Limb (tissue), 2 donors: ENCODE measurements at regions not wholly inside any gene's neighbourhood (a gene's known extent, or its start where the extent isn't known, plus 50 kb on each side); places are given as distances from the start of the nearest gene placed in this dataset.

ENCODE experiments used
- DNase-seq, 2 donors: peaks; one replicate each; pipeline ENCODE4 v3.0.0-alpha.2; 2016; ENCODE audit errors: extremely low spot score in 2 of 2

DNA sequence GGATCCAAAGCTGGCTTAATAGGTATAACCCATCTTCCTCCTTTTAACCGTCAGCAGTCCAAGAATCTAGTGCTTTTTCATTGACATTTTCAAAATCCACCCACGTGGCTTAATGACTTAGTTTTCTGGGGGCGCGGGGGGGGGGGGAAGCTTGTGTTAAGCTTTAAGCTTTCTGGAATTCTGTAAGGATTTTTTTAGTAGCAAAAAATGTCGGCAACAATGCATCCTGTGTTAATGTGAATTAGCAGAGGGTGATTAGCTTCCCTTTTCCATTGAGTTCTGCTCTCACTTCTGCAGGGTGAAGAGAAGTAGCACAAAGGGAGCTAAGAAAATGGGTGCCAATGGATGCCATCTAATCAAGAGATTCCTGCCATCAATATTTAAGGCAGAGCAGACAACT is 348.2 kb downstream of the SAMD5 start:
- DNase-seq: no peak

DNA sequence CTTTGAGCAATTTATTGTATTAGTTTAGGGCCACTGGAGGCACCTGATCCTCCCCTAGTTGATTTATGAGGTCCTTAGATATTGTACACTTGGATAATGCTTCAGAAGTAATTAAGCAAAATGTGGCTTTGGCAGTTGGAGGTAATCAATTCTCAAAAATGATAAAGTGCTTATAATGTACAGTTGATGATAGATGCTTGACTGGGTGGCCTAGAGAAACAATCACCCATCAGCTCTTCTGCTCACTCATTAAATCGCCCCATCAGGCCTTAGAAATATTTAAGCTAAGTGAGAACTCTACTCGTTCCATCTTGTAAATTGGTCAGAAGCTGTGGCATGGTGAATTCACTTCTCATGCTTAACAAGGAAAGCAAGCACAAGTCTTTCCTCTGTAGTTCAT is 349.9 kb downstream of the SAMD5 start:
- DNase-seq: no peak

DNA sequence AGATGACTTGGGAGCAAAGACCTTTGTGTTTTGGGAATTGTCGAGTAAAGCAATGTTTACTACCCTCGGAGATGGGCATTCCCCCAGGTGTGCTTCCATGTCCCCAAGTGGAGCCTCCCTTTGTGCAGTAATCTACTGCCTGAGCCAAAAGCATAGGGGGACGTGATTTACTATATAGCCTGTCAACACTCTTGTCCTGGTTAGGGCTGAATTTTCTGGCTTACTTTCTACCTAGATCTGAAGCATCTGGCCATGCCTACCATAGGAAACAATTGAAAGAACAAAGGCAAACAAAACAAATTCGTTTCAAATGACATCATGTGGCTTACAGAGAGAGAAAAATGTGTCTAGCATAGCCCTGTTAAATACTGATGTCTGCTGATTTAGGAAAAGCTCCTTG is 350.6 kb downstream of the SAMD5 start:
- DNase-seq: no peak

DNA sequence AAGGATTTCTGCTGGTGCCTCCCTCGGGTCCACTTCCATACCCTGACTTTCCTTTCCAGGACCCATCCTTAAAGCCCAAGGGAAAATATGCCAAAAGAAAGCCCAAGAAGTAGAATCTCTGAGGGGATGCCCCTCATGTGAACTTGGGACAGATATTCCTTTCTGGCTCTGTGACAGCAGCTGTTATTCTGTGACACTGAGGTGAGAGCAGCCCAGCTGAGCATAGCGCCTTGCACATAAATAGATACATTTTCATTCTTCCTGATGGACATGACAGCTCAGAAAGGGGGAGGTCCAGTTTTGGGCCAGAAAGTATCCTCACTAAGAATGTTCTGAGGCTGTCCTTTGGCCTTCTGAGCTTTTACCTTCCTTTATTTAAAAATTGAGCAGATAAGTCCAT is 353.2 kb downstream of the SAMD5 start:
- DNase-seq: no peak

DNA sequence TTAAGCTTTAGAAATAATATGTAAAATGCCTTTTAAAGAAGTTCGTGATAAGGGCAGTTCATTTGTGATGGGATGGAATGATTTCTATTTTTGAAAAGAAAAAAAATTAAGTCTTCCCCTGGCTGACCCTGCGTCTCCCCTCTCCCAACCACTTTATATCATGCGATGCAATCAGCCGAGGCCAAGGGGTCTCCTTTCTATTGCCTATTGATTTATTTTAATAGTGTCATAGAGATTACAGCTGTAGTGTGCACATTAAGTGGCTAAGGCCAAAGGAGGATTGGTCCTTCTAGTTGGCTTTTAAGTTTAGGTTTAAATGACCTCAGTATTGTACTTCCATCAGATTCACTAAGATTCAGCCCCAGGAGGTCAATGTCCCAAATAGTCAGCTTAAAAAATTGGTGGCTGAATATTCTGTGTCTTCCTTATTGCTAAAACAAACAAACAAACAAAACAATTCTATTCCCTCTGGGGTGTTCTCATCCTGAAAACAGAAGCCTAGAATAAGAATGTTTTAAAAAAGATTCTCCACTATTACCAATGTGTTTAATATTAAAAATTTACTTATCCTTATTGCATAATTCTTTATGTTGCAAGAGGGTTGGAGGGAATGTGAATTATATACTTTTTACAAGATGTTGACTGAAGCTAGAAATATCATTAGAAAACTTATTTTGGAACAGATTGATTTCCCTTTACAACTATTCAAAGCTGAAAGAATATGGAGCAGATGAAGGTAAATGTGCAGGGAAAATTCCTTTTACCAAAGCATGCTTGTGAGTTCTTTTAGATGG is 359.1 kb downstream of the SAMD5 start:
- DNase-seq: no peak

DNA sequence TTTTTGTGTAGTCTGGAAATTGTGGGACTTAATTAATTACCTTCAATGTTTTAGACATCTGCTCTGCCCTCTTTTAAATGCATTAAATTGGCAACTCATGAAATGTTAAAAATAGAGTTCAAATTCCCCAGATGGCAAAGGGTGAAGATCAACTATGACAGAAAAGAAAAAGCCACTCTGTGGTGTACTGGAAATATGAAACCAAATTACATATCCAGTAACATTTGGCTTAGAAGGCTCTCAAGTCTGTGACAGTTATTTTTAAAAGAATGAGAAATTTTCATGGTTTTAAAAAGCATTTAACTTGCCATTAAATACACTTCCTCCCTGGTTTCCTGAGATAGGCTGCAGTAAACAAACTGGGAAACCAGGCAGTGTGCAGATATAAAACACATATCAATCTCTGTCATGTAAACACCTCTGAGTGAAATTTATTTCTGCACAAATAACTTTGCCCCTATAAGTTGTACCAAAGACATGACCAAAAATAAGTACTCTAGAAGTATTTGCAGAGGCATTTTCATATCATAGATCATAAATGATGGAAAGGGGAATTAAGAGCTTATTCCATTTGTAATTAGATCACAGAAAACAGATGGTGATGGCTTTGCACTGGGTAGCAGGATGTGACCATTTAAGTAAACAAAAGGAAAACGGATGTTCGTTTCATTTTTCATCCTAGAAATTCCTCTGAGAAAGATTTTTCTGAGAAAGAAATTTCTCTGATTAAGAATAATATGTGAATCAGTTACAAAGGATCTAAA is 360.1 kb downstream of the SAMD5 start:
- DNase-seq: peak in 1 of 2 donors; percentile 49

DNA sequence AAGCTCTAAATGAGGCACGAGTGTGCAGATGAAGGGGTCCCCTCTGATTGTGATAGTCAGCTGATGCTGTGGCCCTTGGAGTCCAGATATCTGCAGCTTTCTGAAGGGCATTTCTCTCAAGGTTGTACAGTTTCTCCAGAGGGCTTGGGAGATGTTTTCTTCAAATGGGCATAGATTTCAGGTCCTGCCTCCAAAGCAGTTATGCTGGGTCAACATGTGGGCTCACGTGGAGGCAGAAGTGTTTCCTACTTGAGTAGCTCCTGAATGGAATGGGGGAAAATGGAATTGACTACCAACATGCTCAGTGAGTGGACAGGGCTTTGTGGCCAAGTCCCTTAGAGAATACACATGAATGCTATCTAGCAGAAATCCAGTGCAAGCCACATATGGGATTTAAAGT is 360.7 kb downstream of the SAMD5 start:
- no peak for DNase-seq

DNA sequence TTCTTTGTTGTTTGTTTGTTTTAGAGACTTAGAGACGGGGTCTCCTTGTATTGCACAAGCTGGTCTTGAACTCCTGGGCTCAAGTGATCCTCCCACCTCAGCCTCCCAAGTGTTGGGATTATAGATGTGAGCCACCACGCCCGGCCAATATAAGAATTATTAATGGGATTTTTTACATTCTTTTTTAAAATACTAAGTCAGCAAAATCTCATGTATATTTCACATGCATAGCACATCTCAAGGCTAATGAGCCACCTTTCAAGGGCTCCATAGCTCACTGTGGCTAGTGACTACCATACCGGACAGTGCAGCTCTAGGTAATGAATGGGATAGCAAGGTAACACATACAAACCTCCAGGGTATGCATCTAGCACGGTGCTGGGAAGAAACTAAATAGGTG is 361.4 kb downstream of the SAMD5 start:
- no peak for DNase-seq

DNA sequence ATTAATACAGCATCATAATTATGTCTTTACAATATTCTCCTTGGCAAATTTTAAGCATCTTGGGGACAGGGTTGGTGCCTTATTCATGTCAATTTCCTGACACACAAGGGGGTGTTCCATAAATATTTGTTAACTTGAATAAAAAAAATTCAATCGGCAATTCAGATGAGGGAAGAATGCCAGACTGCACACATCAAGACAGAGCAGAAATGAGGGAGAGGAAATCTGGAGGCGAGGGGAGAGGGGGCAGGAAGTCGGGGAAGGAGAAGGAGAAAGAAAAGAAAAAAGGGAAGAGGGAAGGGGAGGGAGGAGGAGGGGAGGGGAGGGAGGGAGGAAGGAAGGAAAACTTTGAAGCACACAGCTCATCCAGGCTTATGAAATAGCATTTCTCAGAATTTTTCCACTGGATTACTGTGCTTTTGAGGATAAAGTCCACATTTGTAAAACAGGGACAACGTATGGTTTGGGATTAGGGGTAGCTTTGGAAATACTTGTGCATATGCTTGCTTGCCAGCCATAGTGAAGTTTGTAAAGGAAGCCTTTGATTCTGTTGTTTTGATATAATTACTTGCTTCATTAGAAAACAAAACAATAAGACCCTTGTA is 362.1 kb downstream of the SAMD5 start:
- no peak for DNase-seq

DNA sequence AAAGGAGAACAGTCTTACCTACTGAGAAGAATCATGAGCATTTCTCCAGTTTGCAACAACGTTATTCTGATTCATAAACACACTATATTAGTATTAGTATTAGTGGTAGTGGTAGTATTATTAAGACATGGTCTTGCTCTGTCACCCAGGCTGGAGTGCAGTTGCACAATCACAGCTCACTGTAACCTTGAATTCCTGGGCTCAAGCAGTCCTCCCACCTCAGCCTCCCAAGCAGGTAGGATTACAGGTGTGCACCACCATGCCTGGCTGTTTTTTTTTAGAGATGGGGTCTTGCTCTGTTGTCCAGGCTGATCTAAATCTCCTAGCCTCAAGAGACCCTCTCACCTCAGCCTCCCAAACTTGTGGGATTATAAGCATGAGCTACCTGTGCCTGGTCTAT is 363.5 kb downstream of the SAMD5 start:
- no peak for DNase-seq

DNA sequence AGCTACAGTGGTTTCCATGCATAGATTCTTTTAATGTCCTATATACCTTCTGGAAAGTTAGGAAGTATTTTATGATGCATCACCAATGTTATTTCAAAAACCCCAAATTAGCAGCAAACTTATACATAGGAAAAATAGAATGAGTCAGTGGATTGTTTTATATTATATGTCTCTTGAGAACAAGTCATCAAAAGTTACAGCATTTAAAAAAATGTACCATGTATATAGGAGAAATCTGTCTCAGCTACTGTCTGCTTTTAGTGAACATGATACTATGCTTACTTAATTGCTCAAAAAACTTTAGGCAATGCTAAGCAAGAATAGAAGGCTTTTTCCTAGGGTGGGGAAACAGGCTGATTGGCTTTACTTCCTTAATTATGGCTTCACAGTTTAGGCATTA is 365.3 kb downstream of the SAMD5 start:
- DNase-seq: no peak

DNA sequence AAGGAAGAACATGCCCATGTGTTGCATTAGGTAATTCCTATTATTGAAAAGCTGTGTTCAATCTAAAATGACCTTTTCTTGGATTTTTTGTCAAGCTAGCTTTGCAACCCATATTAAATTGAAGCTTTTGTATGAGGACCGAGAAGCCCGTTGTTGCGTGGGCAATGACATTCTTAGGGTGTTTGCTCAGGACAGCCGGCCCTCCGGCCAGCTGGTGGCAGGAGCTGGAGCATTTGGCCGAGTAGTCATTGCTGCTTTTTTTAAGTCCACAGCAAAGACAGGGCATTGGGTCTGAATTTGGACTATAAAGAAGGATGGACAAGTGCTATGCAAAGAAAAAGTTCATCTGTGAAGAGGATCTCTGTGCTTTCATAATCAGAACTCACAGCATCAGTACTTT is 365.8 kb downstream of the SAMD5 start:
- no peak for DNase-seq

DNA sequence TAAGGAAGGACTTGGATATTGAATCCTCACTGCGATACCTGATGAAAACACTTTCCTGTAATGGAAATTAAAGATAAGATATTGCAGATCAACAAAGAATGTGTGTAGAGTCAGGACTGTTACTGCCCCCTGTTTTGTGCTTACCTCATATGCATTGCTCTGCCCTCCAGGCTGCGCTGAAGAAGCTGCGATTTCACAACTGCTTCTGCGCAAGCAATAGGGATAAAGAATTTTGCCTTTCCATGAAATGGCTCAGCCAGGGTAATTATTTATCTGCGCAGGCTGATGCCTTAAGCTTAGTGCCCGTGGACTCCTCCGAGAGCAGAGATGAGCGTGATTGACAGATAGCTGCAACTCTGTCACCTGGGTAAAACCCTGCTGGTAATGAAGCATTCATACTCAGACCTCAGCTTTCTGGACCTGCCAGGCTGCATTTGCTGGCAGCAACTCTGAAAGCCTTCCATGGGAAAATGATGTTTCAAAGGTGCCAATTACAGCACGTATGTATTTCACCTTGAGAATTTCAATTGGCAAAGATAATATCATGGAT is 370.6 kb downstream of the SAMD5 start:
- DNase-seq: no peak

DNA sequence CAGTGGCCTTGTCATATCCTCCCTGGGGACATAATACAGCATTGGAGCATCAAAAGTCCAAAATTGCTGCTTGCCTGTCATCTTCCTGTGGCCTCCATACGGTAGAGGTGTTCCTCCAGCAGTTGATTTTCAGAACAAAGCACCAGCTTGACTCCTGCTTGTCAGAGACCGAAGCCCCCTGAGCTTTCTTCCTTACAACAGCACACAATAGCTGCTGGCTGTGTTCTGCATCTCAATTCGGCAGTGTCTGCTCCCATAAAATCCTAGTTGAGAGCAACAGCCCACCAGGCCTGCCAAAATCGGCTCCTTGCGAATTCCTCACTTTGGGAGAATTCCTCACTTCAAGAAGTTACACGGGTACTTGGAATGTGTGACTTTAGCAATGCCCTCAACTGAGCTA is 372.9 kb downstream of the SAMD5 start:
- DNase-seq: no peak

DNA sequence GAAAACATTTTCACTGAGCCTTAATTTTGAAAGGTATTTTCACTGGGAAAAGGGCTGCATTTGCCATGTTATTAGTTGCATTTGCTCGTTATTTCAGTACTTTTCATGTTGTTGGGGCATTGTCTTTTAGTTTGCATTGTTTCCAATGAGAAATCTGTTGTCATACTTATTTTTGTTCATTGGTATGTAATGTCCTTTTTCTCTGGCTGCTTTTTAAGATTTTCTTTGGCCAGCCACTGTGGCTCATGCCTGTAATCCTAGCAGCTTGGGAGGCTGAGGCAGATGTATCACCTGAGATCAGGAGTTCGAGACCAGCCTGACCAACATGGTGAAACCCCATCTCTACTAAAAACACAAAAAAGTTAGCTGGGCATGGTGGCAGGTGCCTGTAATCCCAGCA is 379.9 kb downstream of the SAMD5 start:
- DNase-seq: no peak

DNA sequence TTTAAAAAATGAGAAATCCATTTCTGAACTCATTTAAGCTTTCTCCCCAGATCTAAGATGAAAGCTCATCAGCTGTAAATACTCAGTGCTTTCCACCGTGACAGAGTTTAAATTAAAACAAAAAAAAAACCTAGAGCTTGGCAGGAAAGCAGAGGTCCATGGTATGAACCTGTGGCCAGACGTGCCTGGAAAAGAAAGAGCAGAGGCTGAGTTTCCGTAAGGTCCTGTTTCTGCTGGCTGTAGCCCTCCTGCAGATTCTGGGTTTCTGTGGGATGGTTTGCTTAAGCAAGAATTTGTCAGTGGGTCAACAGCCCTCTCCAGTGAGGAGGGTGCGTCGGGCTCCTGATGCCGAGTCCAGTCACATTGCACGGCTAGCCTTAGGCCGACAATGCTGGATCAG is 383.2 kb downstream of the SAMD5 start:
- no peak for DNase-seq

DNA sequence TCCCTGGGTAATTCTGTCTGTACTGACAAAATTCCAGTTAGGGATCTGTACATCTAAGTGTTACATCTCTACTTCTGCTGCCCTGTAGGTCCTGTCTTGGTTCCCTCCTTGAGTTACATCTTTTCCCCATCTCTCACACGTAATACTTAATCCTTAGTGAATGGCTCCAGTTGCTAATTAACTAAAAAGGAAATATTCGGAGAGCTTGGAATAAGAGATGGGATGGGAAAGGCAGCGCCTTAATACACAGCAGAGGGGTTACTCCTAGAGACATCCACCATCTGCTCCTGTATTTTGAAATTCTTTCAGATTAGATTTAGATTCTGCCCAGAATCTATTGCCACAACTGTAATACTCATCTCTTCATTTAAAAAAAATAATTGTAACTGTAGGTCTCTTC is 384.0 kb downstream of the SAMD5 start:
- DNase-seq: no peak

DNA sequence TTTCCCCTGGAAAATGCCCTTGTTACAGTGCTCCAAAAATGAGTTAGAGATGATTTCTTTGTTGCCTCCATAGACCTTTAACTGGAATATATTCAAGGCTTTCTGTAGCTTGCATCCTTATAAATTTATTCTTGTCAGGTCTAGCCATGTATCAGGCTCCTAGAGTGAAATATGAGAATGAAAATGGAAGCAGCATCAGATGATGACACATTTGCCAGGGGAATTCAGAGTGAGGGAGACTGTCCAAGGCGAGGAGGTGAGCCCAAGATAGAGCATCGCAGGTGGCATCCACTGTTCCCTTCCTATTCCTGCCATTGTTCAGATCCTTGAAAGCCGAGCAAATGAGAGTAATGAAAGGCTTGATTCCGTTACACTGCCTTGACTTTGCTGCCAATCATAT is 386.8 kb downstream of the SAMD5 start:
- DNase-seq: no peak

DNA sequence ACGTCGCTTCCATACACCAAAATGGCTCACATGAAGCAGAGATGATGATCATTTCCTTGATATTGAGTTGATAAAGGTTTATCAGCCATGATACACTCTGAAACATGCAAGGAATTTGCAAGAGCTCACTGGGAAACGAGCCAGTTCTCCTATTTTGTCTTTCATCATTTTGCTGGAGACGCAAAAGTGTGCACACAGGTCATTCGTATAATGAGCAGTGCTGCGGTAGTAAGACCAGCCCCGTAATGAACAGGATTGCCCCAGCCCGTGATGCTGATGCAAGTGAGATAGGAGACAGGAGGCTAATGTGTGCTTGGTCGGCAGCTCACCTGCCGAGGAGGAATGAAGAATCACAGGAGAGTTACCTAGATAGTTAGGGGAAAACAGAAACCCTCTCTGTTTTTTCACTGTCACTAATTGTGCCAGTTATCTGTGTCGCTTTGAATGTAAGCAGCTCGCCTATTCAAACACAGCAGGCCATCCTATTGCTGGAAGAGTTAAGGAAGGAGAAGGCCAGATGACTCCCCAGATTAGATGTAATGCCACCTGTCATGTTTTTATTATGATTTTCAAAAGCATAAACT is 391.8 kb downstream of the SAMD5 start:
- no peak for DNase-seq

DNA sequence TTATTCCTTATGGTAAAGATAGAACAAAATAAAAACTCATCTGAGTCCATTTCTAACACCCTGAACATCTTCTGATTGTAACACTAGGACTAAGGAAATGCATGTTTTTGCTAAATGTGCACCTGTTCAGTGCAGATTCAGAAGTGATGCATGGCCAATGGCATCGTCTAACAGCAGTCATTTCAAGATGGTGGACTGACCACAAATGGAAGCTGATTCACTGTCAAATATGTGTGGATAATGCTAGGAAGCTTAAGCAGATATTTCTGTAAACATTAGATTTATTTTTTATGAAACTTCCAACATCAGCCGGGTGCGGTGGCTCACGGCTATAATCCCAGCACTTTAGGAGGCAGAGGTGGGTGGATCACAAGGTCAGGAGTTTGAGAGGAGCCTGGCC is 394.8 kb downstream of the SAMD5 start:
- DNase-seq: no peak

DNA sequence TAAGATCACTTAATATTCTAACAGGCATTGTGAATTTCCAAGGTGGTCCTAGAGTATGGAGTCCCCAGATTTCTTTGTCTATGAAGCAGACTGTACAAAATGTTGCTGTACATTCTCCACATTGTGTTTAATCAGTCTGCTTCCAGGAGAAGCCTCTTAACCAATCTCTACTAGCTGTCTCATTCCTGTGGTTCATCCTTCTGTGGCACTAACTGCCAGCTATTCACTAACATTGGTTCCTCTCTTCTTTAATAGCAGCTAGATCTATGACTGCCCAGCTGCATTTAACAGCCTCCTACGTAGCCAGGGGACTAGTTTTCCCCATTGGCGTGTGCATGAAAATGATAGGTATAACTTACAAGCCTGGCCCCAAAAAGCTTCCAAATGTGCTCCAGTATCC is 395.4 kb downstream of the SAMD5 start:
- DNase-seq: no peak

DNA sequence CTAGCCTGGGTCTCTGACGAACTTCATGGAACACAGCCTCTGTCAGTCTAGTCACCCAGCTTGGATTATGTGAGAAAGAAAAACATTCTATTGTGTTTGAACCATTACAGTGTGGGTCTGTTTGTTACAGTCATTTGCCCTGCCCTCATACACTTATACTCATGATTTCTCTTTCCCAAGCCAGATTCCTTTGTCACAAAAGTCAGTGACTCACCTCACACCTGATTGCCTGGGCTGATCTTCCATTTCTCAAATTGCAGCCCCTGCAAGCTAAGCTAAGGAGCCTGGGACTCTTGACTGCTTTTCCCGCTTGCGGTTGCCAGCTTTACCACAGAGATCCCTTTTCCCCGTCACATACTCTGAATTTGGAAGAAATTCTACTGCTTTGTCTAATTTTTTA is 395.9 kb downstream of the SAMD5 start:
- no peak for DNase-seq
